ENCODE measurements at regions not wholly inside any gene's neighbourhood (a gene's known extent, or its start where the extent isn't known, plus 50 kb on each side); places are given as distances from the start of the nearest gene placed in this dataset.

DNA sequence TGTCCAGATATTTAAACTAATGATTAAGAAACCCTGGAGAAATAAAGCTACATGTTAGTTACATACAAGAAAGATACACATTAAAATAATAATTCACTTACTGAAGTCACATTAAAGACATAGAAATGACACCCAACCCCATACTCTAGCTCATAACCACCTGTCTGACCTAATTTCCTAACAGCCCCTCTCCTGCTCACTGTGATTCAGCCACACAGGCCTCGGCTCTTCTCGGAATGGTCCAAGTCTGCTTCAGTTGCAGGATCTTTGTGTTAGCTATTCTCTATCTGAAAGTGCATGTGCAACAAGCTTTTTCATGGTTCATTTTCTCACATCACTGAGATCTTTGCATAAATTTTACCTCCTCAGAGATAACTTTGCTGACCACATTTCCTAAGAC is 209.8 kb downstream of the TM2D1 start:
- no TSS peak for BruUV-seq (replicated peaks)
- DNase-seq (no peak), ATAC-seq (ENCODE audit: low read depth) (no peak)
- intact Hi-C loops (cut with micrococcal nuclease) = no loop called here
- TF ChIP-seq, protein P1, sequence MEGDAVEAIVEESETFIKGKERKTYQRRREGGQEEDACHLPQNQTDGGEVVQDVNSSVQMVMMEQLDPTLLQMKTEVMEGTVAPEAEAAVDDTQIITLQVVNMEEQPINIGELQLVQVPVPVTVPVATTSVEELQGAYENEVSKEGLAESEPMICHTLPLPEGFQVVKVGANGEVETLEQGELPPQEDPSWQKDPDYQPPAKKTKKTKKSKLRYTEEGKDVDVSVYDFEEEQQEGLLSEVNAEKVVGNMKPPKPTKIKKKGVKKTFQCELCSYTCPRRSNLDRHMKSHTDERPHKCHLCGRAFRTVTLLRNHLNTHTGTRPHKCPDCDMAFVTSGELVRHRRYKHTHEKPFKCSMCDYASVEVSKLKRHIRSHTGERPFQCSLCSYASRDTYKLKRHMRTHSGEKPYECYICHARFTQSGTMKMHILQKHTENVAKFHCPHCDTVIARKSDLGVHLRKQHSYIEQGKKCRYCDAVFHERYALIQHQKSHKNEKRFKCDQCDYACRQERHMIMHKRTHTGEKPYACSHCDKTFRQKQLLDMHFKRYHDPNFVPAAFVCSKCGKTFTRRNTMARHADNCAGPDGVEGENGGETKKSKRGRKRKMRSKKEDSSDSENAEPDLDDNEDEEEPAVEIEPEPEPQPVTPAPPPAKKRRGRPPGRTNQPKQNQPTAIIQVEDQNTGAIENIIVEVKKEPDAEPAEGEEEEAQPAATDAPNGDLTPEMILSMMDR (conservative IDR thresholded peaks at IDR 0.05; ENCODE audit: low read depth, low read length) = no peak
- TF ChIP-seq RAD21 (IDR thresholded peaks at IDR 0.05; ENCODE audit: low read length) (no peak), FOS (IDR thresholded peaks at IDR 0.05; ENCODE audit: low read depth, low read length) (no peak)
- Histone ChIP-seq H2BK15ac (ENCODE audit: low read depth, low read length) (no peak overlapping the region), H3K4me3 (ENCODE audit: insufficient read depth, low read depth, low read length) (no peak overlapping the region), H3K14ac (replicated peaks; ENCODE audit: low read depth, low read length) (no peak overlapping the region), H2BK5ac (ENCODE audit: low read depth, low read length, poor library complexity, severe bottlenecking) (no peak overlapping the region), H3K9me1 (ENCODE audit: insufficient read depth, low read length) (no peaks in the 10 kb centered on the region), H3K4ac (ENCODE audit: low read depth, low read length) (no peak overlapping the region), H3K36me3 (ENCODE audit: control insufficient read depth, insufficient read depth, low read length) (no peaks in the 10 kb centered on the region), H2AFZ (replicated peaks; ENCODE audit: low read length, poor library complexity) (no peak overlapping the region), H3K79me1 (ENCODE audit: low read depth in 1 of 2, low read length in 2 of 2) (no peaks in the 10 kb centered on the region), H4K91ac (ENCODE audit: insufficient read depth, low read depth, low read length) (no peak overlapping the region), H3K56ac (ENCODE audit: extremely low read depth, insufficient read depth, low read length) (no peak overlapping the region), H3K27me3 (ENCODE audit: control insufficient read depth, insufficient read depth, low read length) (no peaks in the 10 kb centered on the region), H2BK120ac (ENCODE audit: low read depth, low read length) (no peak overlapping the region), H3K4me2 (ENCODE audit: low read depth, low read length) (no peak overlapping the region), H3K23ac (ENCODE audit: low read depth, low read length) (no peak overlapping the region), H3K27ac (ENCODE audit: insufficient read depth, low read length) (no peak overlapping the region), H4K8ac (ENCODE audit: low read depth in 2 of 2, low read length in 2 of 2) (no peak overlapping the region), H2AK5ac (ENCODE audit: low read depth, low read length) (no peak overlapping the region), H3K4me1 (ENCODE audit: control insufficient read depth, insufficient read depth, low read length) (no peaks in the 10 kb centered on the region), H3K18ac (ENCODE audit: low read depth, low read length) (no peak overlapping the region), H3K9ac (ENCODE audit: low read depth, low read length) (no peak overlapping the region), H4K20me1 (ENCODE audit: insufficient read depth, low read length) (no peaks in the 10 kb centered on the region), H2AK9ac (replicated peaks; ENCODE audit: low read depth, low read length, poor library complexity) (no peak overlapping the region), H4K5ac (ENCODE audit: low read depth, low read length) (no peak overlapping the region), H3K9me3 (ENCODE audit: control insufficient read depth, insufficient read depth, low read length) (no peaks in the 10 kb centered on the region), H2BK20ac (ENCODE audit: low read depth, low read length) (no peak overlapping the region)
- dilution Hi-C loops (cut with HindIII; ENCODE audit: low sequenced_read_pairs, unreplicated experiment) = no loop called here
- 83% methylated on average over 2 of the region's 2 CpGs; no CpG with 5 or more reads in 1 of the 2 experiments for WGBS, 2 experiments (ENCODE audit: extremely low coverage in 2 of 2, insufficient read length in 1 of 2)
- CTCF ChIA-PET = no interaction called here
- in situ Hi-C loops (cut with MboI; ENCODE audit: low sequenced_read_pairs) = no loop called here
- POLR2A ChIA-PET (ENCODE audit: unreplicated experiment) = no interaction called here
